ENCODE measurements at regions not wholly inside any gene's neighbourhood (a gene's known extent, or its start where the extent isn't known, plus 50 kb on each side); places are given as distances from the start of the nearest gene placed in this dataset.

- TF ChIP-seq CTCF (conservative IDR thresholded peaks at IDR 0.05; ENCODE audit: low read depth in 2 of 2), result no peak
- TF ChIP-seq REST (IDR thresholded peaks at IDR 0.05; ENCODE audit: unreplicated experiment), result no peak
- no peak for TF ChIP-seq JUNB (IDR thresholded peaks at IDR 0.05; ENCODE audit: unreplicated experiment)
- no peak for TF ChIP-seq EZH2phosphoT487 (IDR thresholded peaks at IDR 0.05; ENCODE audit: unreplicated experiment)
- TF ChIP-seq STAT1 (IDR thresholded peaks at IDR 0.05; ENCODE audit: unreplicated experiment), result no peak
- TF ChIP-seq CREB1 (CRISPR knock-in tag; IDR thresholded peaks at IDR 0.05; ENCODE audit: low read depth), result no peak
- no peak for TF ChIP-seq EZH2 (IDR thresholded peaks at IDR 0.05; ENCODE audit: low read depth, unreplicated experiment)
- no peak for TF ChIP-seq NANOG (IDR thresholded peaks at IDR 0.05; ENCODE audit: borderline replicate concordance)
- TF ChIP-seq POLR2AphosphoS5 (IDR thresholded peaks at IDR 0.05; ENCODE audit: low read depth), result no peak
- no peak for TF ChIP-seq ETS1 (IDR thresholded peaks at IDR 0.05)
These were observed 212.2 kb upstream of the DIO3 start for GRCh38 chr14:101349108-101349507.
